Retinal pigment epithelial cell (primary cell): ENCODE measurements at regions not wholly inside any gene's neighbourhood (a gene's known extent, or its start where the extent isn't known, plus 50 kb on each side); places are given as distances from the start of the nearest gene placed in this dataset.

Experiments used
- DNase-seq: peaks from one replicate; pipeline ENCODE4 v3.0.0-alpha.2; 2010; ENCODE audit warnings: low read depth
- H3K4me3 ChIP-seq: 2 replicates; pipeline ENCODE4 v1.5.1; 2011; ENCODE audit warnings: mild to moderate bottlenecking, low read length, control low read depth, moderate library complexity
- CTCF ChIP-seq: conservative IDR thresholded peaks from 2 replicates; pipeline ENCODE4 v1.5.1; 2011; ENCODE audit warnings: low read depth, low read length, control low read depth, inconsistent platforms

GRCh38 chr1:232893481-232894313 lies 56.7 kb upstream of the NTPCR start:
- no peak overlapping the region for H3K4me3 ChIP-seq
- no peak for DNase-seq
- TF ChIP-seq CTCF, result no peak

- no peak overlapping the region for H3K4me3 ChIP-seq
- no peak for TF ChIP-seq CTCF
- DNase-seq, result no peak
These were observed 56.0 kb upstream of the NTPCR start for GRCh38 chr1:232894436-232894835.

GRCh38 chr1:232897949-232898465 lies 52.4 kb upstream of the NTPCR start:
- no peak overlapping the region for H3K4me3 ChIP-seq
- no peak for TF ChIP-seq CTCF
- no peak for DNase-seq

GRCh38 chr1:232899268-232899667 lies 51.1 kb upstream of the NTPCR start:
- no peak overlapping the region for H3K4me3 ChIP-seq
- no peak for DNase-seq
- no peak for TF ChIP-seq CTCF

- DNase-seq, result no peak
- TF ChIP-seq CTCF, result no peak
- no peak overlapping the region for H3K4me3 ChIP-seq
These were observed 50.6 kb upstream of the NTPCR start for GRCh38 chr1:232899839-232900238.
